ENCODE measurements at regions not wholly inside any gene's neighbourhood (a gene's known extent, or its start where the extent isn't known, plus 50 kb on each side); places are given as distances from the start of the nearest gene placed in this dataset.

GRCh38 chr7:115356999-115357702 lies 435.3 kb downstream of the MDFIC start:
- DNase-seq = no peak

GRCh38 chr7:115356139-115356746 lies 434.3 kb downstream of the MDFIC start:
- no peak for DNase-seq
- no peak for TF ChIP-seq POLR2A (IDR thresholded peaks at IDR 0.05; ENCODE audit: low read length)

More at GRCh38 chr7:115356999-115357702, 435.3 kb downstream of the MDFIC start:
- TF ChIP-seq GATA1 (IDR thresholded peaks at IDR 0.05; ENCODE audit: low read depth, low read length) (no peak), POLR2A (IDR thresholded peaks at IDR 0.05; ENCODE audit: low read length) (no peak)

- no peak for TF ChIP-seq POLR2A (IDR thresholded peaks at IDR 0.05; ENCODE audit: low read length)
- TF ChIP-seq GATA1 (IDR thresholded peaks at IDR 0.05; ENCODE audit: low read depth, low read length) = no peak
- no peak for DNase-seq
These were observed 433.0 kb downstream of the MDFIC start for GRCh38 chr7:115354925-115355324.

GRCh38 chr7:115352375-115352774 lies 430.5 kb downstream of the MDFIC start:
- no peak for DNase-seq
- no peak for TF ChIP-seq GATA1 (IDR thresholded peaks at IDR 0.05; ENCODE audit: low read depth, low read length)
- no peak for TF ChIP-seq POLR2A (IDR thresholded peaks at IDR 0.05; ENCODE audit: low read length)

GRCh38 chr7:115350764-115351163 lies 428.9 kb downstream of the MDFIC start:
- TF ChIP-seq POLR2A (IDR thresholded peaks at IDR 0.05; ENCODE audit: low read length) = no peak
- TF ChIP-seq GATA1 (IDR thresholded peaks at IDR 0.05; ENCODE audit: low read depth, low read length) = no peak
- no peak for DNase-seq

DNA sequence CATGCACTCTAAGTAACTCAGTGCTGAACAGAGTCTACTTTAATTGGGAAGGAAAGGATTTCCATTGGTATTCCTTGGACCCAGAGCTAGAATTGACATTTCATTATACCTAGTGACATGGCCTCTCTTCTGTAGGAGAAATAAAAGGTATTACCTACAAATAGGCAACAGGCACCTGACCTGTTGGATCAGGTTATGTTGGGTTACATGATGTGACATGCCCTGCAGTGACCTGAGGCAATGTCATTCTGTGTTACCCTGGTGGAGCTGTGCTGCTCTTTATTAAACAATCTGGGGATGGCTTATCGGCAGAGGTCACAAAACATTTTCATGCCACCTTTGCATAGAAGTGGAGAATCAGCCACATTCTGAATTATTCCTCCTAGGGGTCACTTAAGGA lies 427.7 kb downstream of the MDFIC start:
- DNase-seq = no peak
- TF ChIP-seq GATA1 (IDR thresholded peaks at IDR 0.05; ENCODE audit: low read depth, low read length) (no peak), POLR2A (IDR thresholded peaks at IDR 0.05; ENCODE audit: low read length) (no peak)

DNA sequence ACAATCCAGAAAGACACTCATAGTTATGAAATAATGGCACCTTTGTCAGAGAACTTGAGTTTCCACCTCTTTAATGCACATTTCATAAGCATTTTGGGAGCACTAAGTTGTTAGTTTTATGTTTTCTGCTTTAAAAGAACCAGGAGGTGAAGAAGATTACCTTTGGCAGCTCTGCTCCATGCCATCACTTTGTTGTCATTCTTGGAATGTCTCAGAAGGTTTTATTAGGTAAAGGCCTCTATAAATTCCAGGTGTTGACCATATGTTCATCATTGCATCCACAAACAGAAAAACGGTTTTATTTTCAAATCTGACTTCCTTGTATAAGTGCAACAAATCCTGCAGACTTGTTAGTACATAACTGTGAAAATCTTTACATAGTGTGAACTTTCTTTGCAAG lies 424.8 kb downstream of the MDFIC start:
- DNase-seq = no peak
- no peak for TF ChIP-seq GATA1 (IDR thresholded peaks at IDR 0.05; ENCODE audit: low read depth, low read length)
- no peak for TF ChIP-seq POLR2A (IDR thresholded peaks at IDR 0.05; ENCODE audit: low read length)

DNA sequence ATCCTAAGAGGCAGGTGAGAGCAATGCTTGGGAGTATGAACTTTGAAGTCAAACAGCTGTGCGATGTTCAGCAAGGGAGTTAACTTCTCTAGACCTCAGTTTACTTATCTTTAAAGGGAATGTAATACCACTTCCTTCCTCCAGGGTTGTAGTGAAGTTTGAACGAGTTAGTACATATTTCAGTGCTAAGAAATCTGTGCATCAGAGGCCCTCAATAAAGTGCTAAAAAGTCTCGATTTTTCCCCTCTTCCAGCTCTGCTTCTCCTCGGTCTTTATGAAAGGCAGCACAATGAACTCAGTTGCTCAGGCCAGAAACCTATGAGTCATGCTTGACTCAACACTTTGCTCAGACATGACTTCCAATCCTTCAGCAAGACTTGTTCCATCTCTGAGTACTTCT lies 418.9 kb downstream of the MDFIC start:
- TF ChIP-seq GATA1 (IDR thresholded peaks at IDR 0.05; ENCODE audit: low read depth, low read length) (no peak), POLR2A (IDR thresholded peaks at IDR 0.05; ENCODE audit: low read length) (no peak)
- no peak for DNase-seq

DNA sequence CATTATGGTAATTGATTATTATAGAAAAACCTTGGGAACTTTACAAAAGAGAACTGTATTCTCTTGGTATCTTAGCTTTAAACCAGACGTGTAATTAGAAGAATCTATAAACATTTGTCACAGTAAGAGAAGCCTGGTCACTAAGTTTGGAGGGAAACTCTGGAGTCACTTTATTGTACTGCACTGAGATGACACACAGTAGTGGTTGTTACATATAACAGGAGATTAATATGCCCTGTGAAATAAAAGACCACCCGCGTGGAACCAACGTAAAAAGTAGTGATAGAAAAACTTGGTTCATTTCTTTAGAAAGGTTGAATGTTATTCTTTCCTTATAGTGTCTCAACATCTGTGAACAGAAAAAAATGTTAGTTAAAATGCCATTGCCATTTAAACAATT lies 416.1 kb downstream of the MDFIC start:
- DNase-seq = no peak
- TF ChIP-seq GATA1 (IDR thresholded peaks at IDR 0.05; ENCODE audit: low read depth, low read length) (no peak), POLR2A (IDR thresholded peaks at IDR 0.05; ENCODE audit: low read length) (no peak)

DNA sequence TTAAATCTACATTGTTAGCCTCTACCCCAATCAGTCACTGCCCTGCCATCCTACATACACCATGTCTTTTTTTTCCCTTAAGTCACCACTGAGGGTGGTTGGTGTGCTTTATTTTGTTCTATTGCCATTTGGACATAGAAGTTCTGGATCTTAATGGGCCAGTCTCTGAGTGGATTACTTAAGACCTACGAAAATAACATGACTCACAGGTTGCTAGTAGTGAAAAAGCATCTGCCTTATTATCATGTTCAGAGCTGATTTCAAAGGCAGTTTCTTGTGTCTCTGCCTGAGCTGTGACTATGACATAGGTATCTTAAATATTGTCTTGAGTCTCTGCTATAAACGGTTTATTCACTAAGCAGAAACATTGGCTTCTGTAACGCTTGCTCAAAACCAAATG lies 410.8 kb downstream of the MDFIC start:
- TF ChIP-seq POLR2A (IDR thresholded peaks at IDR 0.05; ENCODE audit: low read length) = no peak
- TF ChIP-seq GATA1 (IDR thresholded peaks at IDR 0.05; ENCODE audit: low read depth, low read length) = no peak
- no peak for DNase-seq

- no peak for DNase-seq
- TF ChIP-seq POLR2A (IDR thresholded peaks at IDR 0.05; ENCODE audit: low read length) (no peak), GATA1 (IDR thresholded peaks at IDR 0.05; ENCODE audit: low read depth, low read length) (no peak)
These were observed 407.1 kb downstream of the MDFIC start for GRCh38 chr7:115329006-115329405.

DNA sequence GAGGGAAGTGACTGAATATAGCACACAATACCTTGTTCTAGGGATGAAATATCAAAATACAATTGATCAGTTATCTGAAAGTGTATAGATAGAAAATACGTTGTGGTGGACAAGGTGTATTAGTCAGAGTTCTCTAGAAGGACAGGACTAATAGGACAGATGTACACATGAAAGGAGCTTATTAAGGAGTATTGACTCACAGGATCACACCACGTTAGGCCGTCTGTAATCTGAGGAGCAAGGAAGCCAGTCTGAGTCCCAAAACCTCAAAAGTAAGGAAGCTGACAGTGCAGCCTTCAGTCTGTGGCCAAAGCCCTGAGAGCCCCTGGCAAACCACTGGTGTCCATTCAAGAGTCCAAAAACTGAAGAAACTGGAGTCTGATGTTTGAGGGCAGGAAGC lies 406.1 kb downstream of the MDFIC start:
- DNase-seq = no peak
- TF ChIP-seq POLR2A (IDR thresholded peaks at IDR 0.05; ENCODE audit: low read length) (no peak), GATA1 (IDR thresholded peaks at IDR 0.05; ENCODE audit: low read depth, low read length) (no peak)

- TF ChIP-seq POLR2A (IDR thresholded peaks at IDR 0.05; ENCODE audit: low read length) (no peak), GATA1 (IDR thresholded peaks at IDR 0.05; ENCODE audit: low read depth, low read length) (no peak)
- DNase-seq = no peak
These were observed 405.4 kb downstream of the MDFIC start for GRCh38 chr7:115327326-115327725.

- DNase-seq = no peak
- TF ChIP-seq POLR2A (IDR thresholded peaks at IDR 0.05; ENCODE audit: low read length) = no peak
- TF ChIP-seq GATA1 (IDR thresholded peaks at IDR 0.05; ENCODE audit: low read depth, low read length) = no peak
These were observed 397.6 kb downstream of the MDFIC start for GRCh38 chr7:115319541-115319940.

- peak in 1 of 2 experiments; percentile 3 for DNase-seq
These were observed 388.4 kb downstream of the MDFIC start for GRCh38 chr7:115310316-115310715.

Data from erythroblast (primary cell).